HEK293 (cell line): ENCODE measurements at regions not wholly inside any gene's neighbourhood (a gene's known extent, or its start where the extent isn't known, plus 50 kb on each side); places are given as distances from the start of the nearest gene placed in this dataset.

ENCODE experiments used
- CTCF ChIA-PET: fragments of 350-600 bp; formaldehyde crosslinking; extraction: SDS; loops from one replicate; lab custom pipeline; 2021; ENCODE audit warnings: antibody characterized with exemption; lab: Yijun Ruan, JAX
- POLR2A ChIA-PET: fragments of 300-600 bp; formaldehyde crosslinking; extraction: SDS; loops from one replicate; lab custom pipeline; 2020; ENCODE audit warnings: antibody characterized with exemption, inconsistent platforms; lab: Yijun Ruan, JAX
- H3K27ac ChIP-seq: fragments of 200-500 bp; sonication (Bioruptor generic); 2 replicates; pipeline ENCODE4 v1.5.1; 2014; ENCODE audit warnings: low read depth, low read length, control low read depth, inconsistent platforms; ENCODE audit errors: extremely low read depth
- H3K36me3 ChIP-seq, 2 experiments: fragments of 200-500 bp in 1 of 2; sonication (Bioruptor generic) in 1 of 2; 1 replicate in 1 of 2; 2 replicates in 1 of 2; pipeline ENCODE4 v1.5.1; 2014 to 2017; ENCODE audit warnings: inconsistent platforms in 2 of 2, low read length in 2 of 2; ENCODE audit not compliant: control insufficient read depth in 2 of 2, insufficient read depth in 1 of 2
- H3K4me1 ChIP-seq: fragments of 200-500 bp; sonication (Bioruptor generic); 2 replicates; pipeline ENCODE4 v1.5.1; 2014; ENCODE audit warnings: mild to moderate bottlenecking, low read length, inconsistent platforms; ENCODE audit not compliant: control insufficient read depth, insufficient read depth
- H3K4me3 ChIP-seq: 2 replicates; pipeline ENCODE4 v1.5.1; 2011; ENCODE audit warnings: low read depth, mild to moderate bottlenecking, control low read depth, low read length, moderate library complexity
- H3K9me3 ChIP-seq: fragments of 200-500 bp; sonication (Bioruptor generic); 2 replicates; pipeline ENCODE4 v1.5.1; 2014; ENCODE audit warnings: low read depth, low read length, inconsistent platforms; ENCODE audit not compliant: control insufficient read depth, insufficient read depth
- GLIS1 ChIP-seq: fragments of 450-650 bp; formaldehyde crosslinking; IDR thresholded peaks from 2 replicates; pipeline ENCODE4 v1.5.1; 2016; ENCODE audit warnings: missing biosample characterization, missing genetic modification characterization
- REPIN1 ChIP-seq: fragments of 450-650 bp; formaldehyde crosslinking; IDR thresholded peaks from 2 replicates; pipeline ENCODE4 v1.5.1; 2017; ENCODE audit warnings: missing biosample characterization, missing genetic modification characterization, low read depth
- TRIM28 ChIP-seq: IDR thresholded peaks from 2 replicates; pipeline ENCODE4 v1.6.1; 2011; ENCODE audit warnings: low read length, control low read depth, borderline replicate concordance
- YY2 ChIP-seq: fragments of 450-650 bp; formaldehyde crosslinking; IDR thresholded peaks from 2 replicates; pipeline ENCODE4 v1.5.1; 2016; ENCODE audit warnings: missing biosample characterization, missing genetic modification characterization
- ZBTB1 ChIP-seq: fragments of 450-650 bp; formaldehyde crosslinking; IDR thresholded peaks from 2 replicates; pipeline ENCODE4 v1.5.1; 2016; ENCODE audit warnings: missing biosample characterization, missing genetic modification characterization
- ZBTB7A ChIP-seq: fragments of 450-650 bp; formaldehyde crosslinking; IDR thresholded peaks from 2 replicates; pipeline ENCODE4 v1.5.1; 2016; ENCODE audit warnings: low read depth, missing biosample characterization, missing genetic modification characterization
- ZNF114 ChIP-seq: fragments of 450-650 bp; formaldehyde crosslinking; IDR thresholded peaks from 2 replicates; pipeline ENCODE4 v1.5.0; 2017; ENCODE audit warnings: missing biosample characterization, missing genetic modification characterization
- ZNF133 ChIP-seq: fragments of 450-650 bp; formaldehyde crosslinking; IDR thresholded peaks from 2 replicates; pipeline ENCODE4 v1.5.1; 2016; ENCODE audit warnings: missing biosample characterization, missing genetic modification characterization
- ZNF274 ChIP-seq, 2 experiments: fragments of 200-500 bp in 1 of 2; fragments of 450-650 bp in 1 of 2; sonication (Bioruptor generic) in 1 of 2; formaldehyde crosslinking in 1 of 2; IDR thresholded peaks; 2 replicates each; pipeline versions ENCODE4 v1.5.1 to v1.6.1; 2014 to 2016; ENCODE audit warnings: borderline replicate concordance in 1 of 2, inconsistent platforms in 1 of 2, low read length in 1 of 2, missing biosample characterization in 1 of 2, missing genetic modification characterization in 1 of 2
- ZNF302 ChIP-seq: fragments of 450-650 bp; formaldehyde crosslinking; IDR thresholded peaks from 2 replicates; pipeline ENCODE4 v1.5.1; 2016; ENCODE audit warnings: missing biosample characterization, missing genetic modification characterization, low read depth
- ZNF37A ChIP-seq: fragments of 450-650 bp; IDR thresholded peaks from 2 replicates; pipeline ENCODE4 v1.5.1; 2018; ENCODE audit warnings: missing biosample characterization, missing genetic modification characterization
- ZNF558 ChIP-seq: fragments of 450-650 bp; formaldehyde crosslinking; IDR thresholded peaks from 2 replicates; pipeline ENCODE4 v1.5.1; 2016; ENCODE audit warnings: missing biosample characterization, missing genetic modification characterization
- ZNF623 ChIP-seq: fragments of 450-650 bp; formaldehyde crosslinking; IDR thresholded peaks from 2 replicates; pipeline ENCODE4 v1.5.1; 2016; ENCODE audit warnings: missing biosample characterization, missing genetic modification characterization
- ZNF707 ChIP-seq: fragments of 450-650 bp; formaldehyde crosslinking; IDR thresholded peaks from 2 replicates; pipeline ENCODE4 v1.5.1; 2016; ENCODE audit warnings: missing biosample characterization, missing genetic modification characterization
- ZNF785 ChIP-seq: fragments of 450-650 bp; formaldehyde crosslinking; IDR thresholded peaks from 2 replicates; pipeline ENCODE4 v1.5.1; 2016; ENCODE audit warnings: missing biosample characterization, missing genetic modification characterization
- ZNF792 ChIP-seq: fragments of 450-650 bp; formaldehyde crosslinking; IDR thresholded peaks from 2 replicates; pipeline ENCODE4 v1.5.1; 2016; ENCODE audit warnings: missing biosample characterization, missing genetic modification characterization
- TF ChIP-seq, protein P1 (sequence below): fragments of 450-650 bp; formaldehyde crosslinking; IDR thresholded peaks from 2 replicates; pipeline ENCODE4 v1.5.1; 2016; ENCODE audit warnings: missing biosample characterization, missing genetic modification characterization
- TF ChIP-seq, protein P2 (sequence below): fragments of 450-650 bp; formaldehyde crosslinking; IDR thresholded peaks from 2 replicates; pipeline ENCODE4 v1.5.1; 2016; ENCODE audit warnings: missing biosample characterization, missing genetic modification characterization
- TF ChIP-seq, protein P3 (sequence below): fragments of 450-650 bp; IDR thresholded peaks from 2 replicates; pipeline ENCODE4 v1.5.1; 2018; ENCODE audit warnings: missing biosample characterization, missing genetic modification characterization
- TF ChIP-seq, protein P4 (sequence below): fragments of 450-650 bp; formaldehyde crosslinking; IDR thresholded peaks from 2 replicates; pipeline ENCODE4 v1.5.1; 2016; ENCODE audit warnings: missing biosample characterization, missing genetic modification characterization
- TF ChIP-seq, protein P5 (sequence below): fragments of 450-650 bp; formaldehyde crosslinking; IDR thresholded peaks from 2 replicates; pipeline ENCODE4 v1.5.1; 2017; ENCODE audit warnings: missing biosample characterization, missing genetic modification characterization

DNA sequence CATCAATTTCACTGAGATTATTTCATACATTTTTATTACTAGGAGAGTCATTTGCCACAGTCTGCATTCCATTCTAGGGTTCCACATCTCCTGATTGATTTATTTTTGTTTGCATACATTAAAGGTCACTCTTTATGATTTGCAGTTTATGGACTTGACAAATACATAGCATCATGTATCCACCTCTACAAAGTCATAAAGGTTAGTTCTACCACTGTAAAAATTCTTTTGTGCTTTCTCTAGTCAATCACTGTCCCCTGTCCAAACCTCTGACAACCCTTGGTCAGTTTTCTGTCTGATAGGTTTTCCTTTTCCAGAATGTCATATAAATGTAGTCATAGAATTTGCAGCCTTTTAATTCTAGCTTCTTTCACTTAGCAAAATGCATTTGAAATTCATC, 434.6 kb upstream of the MON1B start:
- TF ChIP-seq, protein P1, sequence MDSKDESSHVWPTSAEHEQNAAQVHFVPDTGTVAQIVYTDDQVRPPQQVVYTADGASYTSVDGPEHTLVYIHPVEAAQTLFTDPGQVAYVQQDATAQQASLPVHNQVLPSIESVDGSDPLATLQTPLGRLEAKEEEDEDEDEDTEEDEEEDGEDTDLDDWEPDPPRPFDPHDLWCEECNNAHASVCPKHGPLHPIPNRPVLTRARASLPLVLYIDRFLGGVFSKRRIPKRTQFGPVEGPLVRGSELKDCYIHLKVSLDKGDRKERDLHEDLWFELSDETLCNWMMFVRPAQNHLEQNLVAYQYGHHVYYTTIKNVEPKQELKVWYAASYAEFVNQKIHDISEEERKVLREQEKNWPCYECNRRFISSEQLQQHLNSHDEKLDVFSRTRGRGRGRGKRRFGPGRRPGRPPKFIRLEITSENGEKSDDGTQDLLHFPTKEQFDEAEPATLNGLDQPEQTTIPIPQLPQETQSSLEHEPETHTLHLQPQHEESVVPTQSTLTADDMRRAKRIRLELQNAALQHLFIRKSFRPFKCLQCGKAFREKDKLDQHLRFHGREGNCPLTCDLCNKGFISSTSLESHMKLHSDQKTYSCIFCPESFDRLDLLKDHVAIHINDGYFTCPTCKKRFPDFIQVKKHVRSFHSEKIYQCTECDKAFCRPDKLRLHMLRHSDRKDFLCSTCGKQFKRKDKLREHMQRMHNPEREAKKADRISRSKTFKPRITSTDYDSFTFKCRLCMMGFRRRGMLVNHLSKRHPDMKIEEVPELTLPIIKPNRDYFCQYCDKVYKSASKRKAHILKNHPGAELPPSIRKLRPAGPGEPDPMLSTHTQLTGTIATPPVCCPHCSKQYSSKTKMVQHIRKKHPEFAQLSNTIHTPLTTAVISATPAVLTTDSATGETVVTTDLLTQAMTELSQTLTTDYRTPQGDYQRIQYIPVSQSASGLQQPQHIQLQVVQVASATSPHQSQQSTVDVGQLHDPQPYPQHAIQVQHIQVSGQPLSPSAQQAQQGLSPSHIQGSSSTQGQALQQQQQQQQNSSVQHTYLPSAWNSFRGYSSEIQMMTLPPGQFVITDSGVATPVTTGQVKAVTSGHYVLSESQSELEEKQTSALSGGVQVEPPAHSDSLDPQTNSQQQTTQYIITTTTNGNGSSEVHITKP (tag by site-specific recombination) = no peak
- no peak for TF ChIP-seq ZNF785 (tag by site-specific recombination)
- TF ChIP-seq ZBTB7A = no peak
- TF ChIP-seq, all 188 proteins: peak for 0
- ChIA-PET POLR2A (no interaction called here), CTCF (no interaction called here)
- Histone ChIP-seq H3K36me3 (no peaks in the 10 kb centered on the region), H3K27ac (no peak overlapping the region), H3K4me3 (no peak overlapping the region), H3K4me1 (no peaks in the 10 kb centered on the region), H3K9me3 (no peaks in the 10 kb centered on the region)

DNA sequence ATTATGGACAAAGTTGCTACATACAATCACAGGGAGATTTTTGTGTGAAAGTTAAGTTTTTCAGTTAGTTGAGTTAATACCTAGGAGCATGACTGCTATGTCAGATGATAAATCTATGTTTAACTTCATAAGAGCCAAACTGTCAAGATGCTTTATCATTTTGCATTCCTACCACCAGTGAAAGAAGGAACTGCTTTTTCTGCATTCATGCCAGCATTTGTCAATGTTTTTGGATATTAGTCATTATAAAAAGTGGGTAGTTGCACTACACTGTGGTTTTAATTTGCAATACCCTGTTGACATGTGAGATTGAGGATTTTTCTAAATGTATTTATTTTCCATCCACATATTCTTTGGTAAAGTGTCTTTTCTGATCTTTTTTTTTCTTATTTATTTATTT, 434.0 kb upstream of the MON1B start:
- CTCF ChIA-PET = no interaction called here
- TF ChIP-seq GLIS1 (tag by site-specific recombination) (no peak), ZNF133 (tag by site-specific recombination) (no peak), ZNF302 (no peak), ZBTB1 (tag by site-specific recombination) (no peak), ZNF558 (no peak), ZNF37A (tag by site-specific recombination) (no peak), ZNF792 (tag by site-specific recombination) (no peak), REPIN1 (tag by site-specific recombination) (no peak), ZNF274 (IDR thresholded peaks at IDR 0.05; ENCODE audit: low read length) (no peak), ZNF274 (tag by site-specific recombination; IDR thresholded peaks at IDR 0.05; ENCODE audit: borderline replicate concordance) (no peak), TRIM28 (no peak), ZNF707 (no peak), ZNF623 (tag by site-specific recombination) (no peak), YY2 (tag by site-specific recombination) (no peak), ZNF114 (tag by site-specific recombination) (no peak)
- TF ChIP-seq, protein P2, sequence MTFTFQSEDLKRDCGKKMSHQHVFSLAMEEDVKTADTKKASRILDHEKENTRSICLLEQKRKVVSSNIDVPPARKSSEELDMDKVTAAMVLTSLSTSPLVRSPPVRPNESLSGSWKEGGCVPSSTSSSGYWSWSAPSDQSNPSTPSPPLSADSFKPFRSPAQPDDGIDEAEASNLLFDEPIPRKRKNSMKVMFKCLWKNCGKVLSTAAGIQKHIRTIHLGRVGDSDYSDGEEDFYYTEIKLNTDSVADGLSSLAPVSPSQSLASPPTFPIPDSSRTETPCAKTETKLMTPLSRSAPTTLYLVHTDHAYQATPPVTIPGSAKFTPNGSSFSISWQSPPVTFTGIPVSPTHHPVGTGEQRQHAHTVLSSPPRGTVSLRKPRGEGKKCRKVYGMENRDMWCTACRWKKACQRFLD (tag by site-specific recombination) = no peak
- TF ChIP-seq, protein P3, sequence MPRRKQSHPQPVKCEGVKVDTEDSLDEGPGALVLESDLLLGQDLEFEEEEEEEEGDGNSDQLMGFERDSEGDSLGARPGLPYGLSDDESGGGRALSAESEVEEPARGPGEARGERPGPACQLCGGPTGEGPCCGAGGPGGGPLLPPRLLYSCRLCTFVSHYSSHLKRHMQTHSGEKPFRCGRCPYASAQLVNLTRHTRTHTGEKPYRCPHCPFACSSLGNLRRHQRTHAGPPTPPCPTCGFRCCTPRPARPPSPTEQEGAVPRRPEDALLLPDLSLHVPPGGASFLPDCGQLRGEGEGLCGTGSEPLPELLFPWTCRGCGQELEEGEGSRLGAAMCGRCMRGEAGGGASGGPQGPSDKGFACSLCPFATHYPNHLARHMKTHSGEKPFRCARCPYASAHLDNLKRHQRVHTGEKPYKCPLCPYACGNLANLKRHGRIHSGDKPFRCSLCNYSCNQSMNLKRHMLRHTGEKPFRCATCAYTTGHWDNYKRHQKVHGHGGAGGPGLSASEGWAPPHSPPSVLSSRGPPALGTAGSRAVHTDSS = no peak
- TF ChIP-seq, protein P4, sequence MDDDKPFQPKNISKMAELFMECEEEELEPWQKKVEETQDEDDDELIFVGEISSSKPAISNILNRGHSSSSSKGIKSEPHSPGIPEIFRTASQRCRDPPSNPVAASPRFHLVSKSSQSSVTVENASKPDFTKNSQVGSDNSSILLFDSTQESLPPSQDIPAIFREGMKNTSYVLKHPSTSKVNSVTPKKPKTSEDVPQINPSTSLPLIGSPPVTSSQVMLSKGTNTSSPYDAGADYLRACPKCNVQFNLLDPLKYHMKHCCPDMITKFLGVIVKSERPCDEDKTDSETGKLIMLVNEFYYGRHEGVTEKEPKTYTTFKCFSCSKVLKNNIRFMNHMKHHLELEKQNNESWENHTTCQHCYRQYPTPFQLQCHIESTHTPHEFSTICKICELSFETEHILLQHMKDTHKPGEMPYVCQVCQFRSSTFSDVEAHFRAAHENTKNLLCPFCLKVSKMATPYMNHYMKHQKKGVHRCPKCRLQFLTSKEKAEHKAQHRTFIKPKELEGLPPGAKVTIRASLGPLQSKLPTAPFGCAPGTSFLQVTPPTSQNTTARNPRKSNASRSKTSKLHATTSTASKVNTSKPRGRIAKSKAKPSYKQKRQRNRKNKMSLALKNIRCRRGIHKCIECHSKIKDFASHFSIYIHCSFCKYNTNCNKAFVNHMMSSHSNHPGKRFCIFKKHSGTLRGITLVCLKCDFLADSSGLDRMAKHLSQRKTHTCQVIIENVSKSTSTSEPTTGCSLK (tag by site-specific recombination) = no peak
- TF ChIP-seq, protein P5, sequence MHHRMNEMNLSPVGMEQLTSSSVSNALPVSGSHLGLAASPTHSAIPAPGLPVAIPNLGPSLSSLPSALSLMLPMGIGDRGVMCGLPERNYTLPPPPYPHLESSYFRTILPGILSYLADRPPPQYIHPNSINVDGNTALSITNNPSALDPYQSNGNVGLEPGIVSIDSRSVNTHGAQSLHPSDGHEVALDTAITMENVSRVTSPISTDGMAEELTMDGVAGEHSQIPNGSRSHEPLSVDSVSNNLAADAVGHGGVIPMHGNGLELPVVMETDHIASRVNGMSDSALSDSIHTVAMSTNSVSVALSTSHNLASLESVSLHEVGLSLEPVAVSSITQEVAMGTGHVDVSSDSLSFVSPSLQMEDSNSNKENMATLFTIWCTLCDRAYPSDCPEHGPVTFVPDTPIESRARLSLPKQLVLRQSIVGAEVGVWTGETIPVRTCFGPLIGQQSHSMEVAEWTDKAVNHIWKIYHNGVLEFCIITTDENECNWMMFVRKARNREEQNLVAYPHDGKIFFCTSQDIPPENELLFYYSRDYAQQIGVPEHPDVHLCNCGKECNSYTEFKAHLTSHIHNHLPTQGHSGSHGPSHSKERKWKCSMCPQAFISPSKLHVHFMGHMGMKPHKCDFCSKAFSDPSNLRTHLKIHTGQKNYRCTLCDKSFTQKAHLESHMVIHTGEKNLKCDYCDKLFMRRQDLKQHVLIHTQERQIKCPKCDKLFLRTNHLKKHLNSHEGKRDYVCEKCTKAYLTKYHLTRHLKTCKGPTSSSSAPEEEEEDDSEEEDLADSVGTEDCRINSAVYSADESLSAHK (tag by site-specific recombination) = no peak
- H3K4me1 ChIP-seq = no peaks in the 10 kb centered on the region

More for the DNA sequence above, 434.0 kb upstream of the MON1B start:
- Histone ChIP-seq H3K36me3 (no peaks in the 10 kb centered on the region), H3K27ac (no peak overlapping the region), H3K9me3 (no peaks in the 10 kb centered on the region), H3K4me3 (no peak overlapping the region)
- POLR2A ChIA-PET = no interaction called here
